ENCODE measurements at regions not wholly inside any gene's neighbourhood (a gene's known extent, or its start where the extent isn't known, plus 50 kb on each side); places are given as distances from the start of the nearest gene placed in this dataset.

DNA sequence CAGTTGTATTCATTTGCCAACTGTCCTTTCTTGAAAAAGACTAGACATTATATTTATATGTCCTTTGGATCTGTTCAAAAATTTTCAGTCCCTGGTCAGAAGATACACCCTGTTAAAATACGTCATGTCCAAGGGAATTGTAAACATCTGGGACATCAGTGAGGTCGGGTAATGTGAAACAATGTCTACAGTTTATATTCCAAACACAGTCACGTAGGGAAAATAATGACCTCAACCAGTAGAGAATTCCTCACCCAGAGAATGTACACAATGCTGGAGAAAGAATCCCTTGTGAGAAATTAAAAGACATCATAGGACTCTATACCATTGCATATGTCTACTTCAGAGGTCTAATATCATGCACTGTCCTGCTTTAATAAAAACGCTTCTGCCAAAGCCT is 888.0 kb upstream of the CHAC2 start:
- in situ Hi-C loops (cut with MboI; ENCODE audit: low sequenced_read_pairs, unreplicated experiment), result no loop called here
- TF ChIP-seq CTCF (IDR thresholded peaks at IDR 0.05; ENCODE audit: borderline replicate concordance, control extremely low read depth, extremely low read depth, insufficient read depth, missing control alignments), result no peak
- DNase-seq (ENCODE audit: low spot score), result no peak

DNA sequence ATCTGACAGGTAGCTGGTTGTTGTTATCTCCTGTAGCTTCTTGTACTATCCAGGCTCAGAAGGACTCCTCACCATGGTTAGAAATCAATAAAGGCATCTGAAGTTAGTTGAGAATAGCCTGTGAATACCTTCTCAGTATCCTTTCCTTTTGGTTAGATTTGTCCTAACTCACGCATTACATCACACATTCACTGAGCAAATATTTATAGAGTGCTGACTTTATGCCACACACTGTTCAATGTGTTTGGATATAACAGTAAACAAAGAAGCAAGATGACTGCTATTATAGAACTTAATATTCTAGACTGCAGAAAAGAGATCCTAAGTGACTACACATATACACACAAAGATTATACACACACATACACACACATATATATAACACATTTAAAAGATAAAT is 889.9 kb upstream of the CHAC2 start:
- DNase-seq (ENCODE audit: low spot score), result no peak
- TF ChIP-seq CTCF (IDR thresholded peaks at IDR 0.05; ENCODE audit: borderline replicate concordance, control extremely low read depth, extremely low read depth, insufficient read depth, missing control alignments), result no peak
- in situ Hi-C loops (cut with MboI; ENCODE audit: low sequenced_read_pairs, unreplicated experiment), result no loop called here

DNA sequence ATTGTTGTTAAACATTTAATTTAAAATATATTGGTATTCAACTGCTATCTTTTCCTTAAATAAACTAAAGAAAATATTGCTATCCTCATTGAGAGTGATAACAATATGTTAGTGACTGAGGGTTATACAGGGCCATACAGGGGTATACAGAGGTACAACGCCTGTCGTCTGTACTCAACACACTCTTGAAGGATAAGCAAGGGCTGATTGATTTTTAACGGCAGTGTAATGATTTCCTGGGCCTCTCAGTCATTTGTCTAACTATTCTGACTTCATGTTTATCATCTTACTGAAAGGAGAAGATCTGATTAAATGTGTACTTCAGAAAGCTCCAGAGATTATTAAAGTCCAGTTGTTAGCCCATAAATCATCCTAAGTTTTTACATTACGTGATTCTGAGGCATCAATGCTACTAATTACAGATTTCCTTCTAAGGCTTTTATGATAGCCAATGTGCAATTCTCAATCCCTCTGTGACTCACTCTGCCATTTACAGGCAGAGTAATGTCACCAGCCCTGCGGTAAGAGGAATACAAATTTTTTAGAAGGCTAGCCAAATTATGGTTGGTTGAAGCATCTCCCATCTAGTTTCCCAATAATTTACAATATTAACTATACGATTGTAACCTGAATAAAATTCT is 893.0 kb upstream of the CHAC2 start:
- TF ChIP-seq CTCF (IDR thresholded peaks at IDR 0.05; ENCODE audit: borderline replicate concordance, control extremely low read depth, extremely low read depth, insufficient read depth, missing control alignments), result no peak
- in situ Hi-C loops (cut with MboI; ENCODE audit: low sequenced_read_pairs, unreplicated experiment), result no loop called here
- no peak for DNase-seq (ENCODE audit: low spot score)

DNA sequence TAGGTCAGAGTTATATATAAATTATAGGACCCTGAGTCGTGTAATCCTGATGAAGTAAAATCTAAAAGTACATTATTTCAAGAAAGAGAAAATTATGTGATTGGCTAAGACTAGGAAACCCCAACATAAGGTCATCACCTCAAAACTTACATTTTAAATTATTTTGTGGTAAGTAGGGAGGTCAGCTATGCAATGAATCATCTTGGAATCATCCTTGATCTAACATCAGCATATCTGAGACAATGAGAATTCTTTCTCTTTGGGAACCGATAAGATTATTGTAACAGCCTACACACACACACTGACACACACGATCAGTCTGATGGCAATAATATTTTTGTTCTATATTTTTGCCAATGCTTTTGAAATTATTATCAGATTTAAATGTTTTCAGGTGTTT is 904.8 kb upstream of the CHAC2 start:
- TF ChIP-seq CTCF (IDR thresholded peaks at IDR 0.05; ENCODE audit: borderline replicate concordance, control extremely low read depth, extremely low read depth, insufficient read depth, missing control alignments), result no peak
- in situ Hi-C loops (cut with MboI; ENCODE audit: low sequenced_read_pairs, unreplicated experiment), result no loop called here

DNA sequence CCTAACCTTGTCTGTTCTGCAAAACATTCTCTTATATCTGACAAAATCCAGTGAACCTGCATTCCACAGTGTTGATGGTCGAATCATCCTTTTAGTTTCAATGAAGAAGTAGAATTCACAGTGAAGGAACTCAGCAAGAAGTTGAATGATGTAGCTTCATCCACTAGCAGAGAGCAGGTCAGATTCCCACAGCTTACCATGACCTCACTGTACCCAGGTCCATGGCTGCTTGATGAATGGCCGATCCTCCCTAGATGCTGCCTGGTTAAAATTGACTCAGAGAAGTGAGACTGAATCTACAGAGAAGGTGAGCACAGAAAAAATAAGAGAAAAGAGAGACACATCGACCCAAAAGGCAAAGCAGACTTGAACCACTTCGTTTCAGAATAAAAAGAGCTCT is 906.0 kb upstream of the CHAC2 start:
- TF ChIP-seq CTCF (IDR thresholded peaks at IDR 0.05; ENCODE audit: borderline replicate concordance, control extremely low read depth, extremely low read depth, insufficient read depth, missing control alignments), result no peak
- no peak for DNase-seq (ENCODE audit: low spot score)
- in situ Hi-C loops (cut with MboI; ENCODE audit: low sequenced_read_pairs, unreplicated experiment), result no loop called here

More for the DNA sequence above, 904.8 kb upstream of the CHAC2 start:
- no peak for DNase-seq (ENCODE audit: low spot score)

DNA sequence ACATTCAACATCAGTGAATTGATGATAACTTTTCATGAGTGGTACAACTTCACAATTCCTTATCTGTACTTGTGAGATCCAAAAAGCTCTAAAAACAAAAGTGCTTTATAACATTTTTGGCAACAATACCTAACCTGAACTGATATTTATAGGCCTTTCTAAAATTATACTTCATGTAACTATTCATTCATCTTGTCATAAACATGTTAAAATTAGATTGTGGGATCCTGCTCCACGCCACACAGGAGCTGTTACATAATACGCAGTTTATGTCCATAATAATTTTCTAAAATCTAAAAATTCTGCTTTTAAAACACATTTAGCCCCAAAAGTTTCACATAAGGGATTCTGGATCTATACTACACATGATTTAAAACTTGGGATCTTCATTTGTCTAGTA is 908.5 kb upstream of the CHAC2 start:
- in situ Hi-C loops (cut with MboI; ENCODE audit: low sequenced_read_pairs, unreplicated experiment), result no loop called here
- no peak for DNase-seq (ENCODE audit: low spot score)
- TF ChIP-seq CTCF (IDR thresholded peaks at IDR 0.05; ENCODE audit: borderline replicate concordance, control extremely low read depth, extremely low read depth, insufficient read depth, missing control alignments), result no peak
